K562 (cell line): ENCODE measurements at regions not wholly inside any gene's neighbourhood (a gene's known extent, or its start where the extent isn't known, plus 50 kb on each side); places are given as distances from the start of the nearest gene placed in this dataset.

Experiments
- ATAC-seq: fragments of 200-7000 bp; cut with Tn5 transposase; 3 replicates; pipeline ENCODE4 v1.9.1; 2020; ENCODE audit warnings: moderate library complexity
- BruUV-seq: library from RNA; stranded (reverse); fragments of 400-500 nt; replicated peaks from 2 replicates; lab custom pipeline; 2021; lab: Mats Ljungman, UMichigan
- CTCF ChIA-PET: fragments of 300-600 bp; formaldehyde crosslinking; extraction: SDS; loops from one replicate; lab custom pipeline; 2021; ENCODE audit warnings: low intra/inter-chr PET ratio; lab: Yijun Ruan, JAX
- POLR2A ChIA-PET: fragments of 300-600, 350-650 bp; sonication (Branson Sonifier 250); formaldehyde crosslinking; extraction: SDS; loops from one replicate; lab custom pipeline; 2021; ENCODE audit warnings: antibody characterized with exemption, inconsistent platforms; lab: Yijun Ruan, JAX
- DNase-seq, 4 experiments: peaks; one replicate each; pipeline versions ENCODE4 v3.0.0 to v3.0.0-alpha.2; 2011 to 2018; ENCODE audit warnings: low spot score in 3 of 4, mixed read lengths in 3 of 4; ENCODE audit errors: extremely low read depth in 1 of 4
- FAIRE-seq: peaks from 2 replicates; lab custom pipeline; 2011; peaks lifted over from hg19 to GRCh38; lab: Jason Lieb, UNC
- H2AFZ ChIP-seq: 2 replicates; pipeline ENCODE4 v1.6.0; 2011; ENCODE audit warnings: low read depth, low read length, control low read depth, inconsistent platforms
- H3K27ac ChIP-seq: fragments of 200-600 bp; 3 replicates; pipeline ENCODE4 v1.8.0; 2011; ENCODE audit warnings: low read depth, mild to moderate bottlenecking, control low read depth, inconsistent platforms, low read length, moderate library complexity, mixed read lengths; ENCODE audit errors: extremely low read depth
- H3K27me3 ChIP-seq, 2 experiments: fragments of 300-600 bp in 1 of 2; 2 replicates in 1 of 2; 3 replicates in 1 of 2; pipeline versions ENCODE4 v1.6.0 to v1.8.0; 2011; ENCODE audit warnings: inconsistent platforms in 2 of 2, low read length in 2 of 2, mild to moderate bottlenecking in 1 of 2, mixed read lengths in 1 of 2, moderate library complexity in 1 of 2; ENCODE audit not compliant: control insufficient read depth in 2 of 2, insufficient read depth in 2 of 2
- H3K36me3 ChIP-seq: fragments of 300-600 bp; 3 replicates; pipeline ENCODE4 v1.8.0; 2011; ENCODE audit warnings: mild to moderate bottlenecking, low read length, inconsistent platforms; ENCODE audit not compliant: control insufficient read depth, insufficient read depth
- H3K4me1 ChIP-seq, 2 experiments: fragments of 200-600 bp in 1 of 2; replicated peaks in 1 of 2; 2 replicates in 1 of 2; 3 replicates in 1 of 2; pipeline versions ENCODE4 v1.5.1 to v1.8.0; 2011; ENCODE audit warnings: inconsistent platforms in 2 of 2, low read length in 2 of 2, mild to moderate bottlenecking in 1 of 2, mixed read lengths in 1 of 2, moderate library complexity in 1 of 2; ENCODE audit not compliant: control insufficient read depth in 2 of 2, insufficient read depth in 2 of 2
- H3K4me2 ChIP-seq: 2 replicates; pipeline ENCODE4 v1.6.1; 2011; ENCODE audit warnings: low read length, control low read depth, inconsistent platforms, mixed read lengths; ENCODE audit not compliant: insufficient read depth
- H3K4me3 ChIP-seq: fragments of 200-600 bp; sonication (generic), shearing (Covaris generic); 2 replicates; pipeline ENCODE4 v1.5.1; 2016; ENCODE audit warnings: control low read depth, inconsistent platforms
- H3K79me2 ChIP-seq: fragments of 200-600 bp; 3 replicates; pipeline ENCODE4 v1.8.0; 2011; ENCODE audit warnings: low read length, inconsistent platforms; ENCODE audit not compliant: control insufficient read depth, insufficient read depth
- H3K9ac ChIP-seq, 2 experiments: 2 replicates each; pipeline versions ENCODE4 v1.6.0 to v1.6.1; 2011; ENCODE audit warnings: low read depth in 2 of 2, low read length in 2 of 2, control low read depth in 1 of 2, inconsistent platforms in 1 of 2, mild to moderate bottlenecking in 1 of 2, mixed read lengths in 1 of 2; ENCODE audit not compliant: insufficient read depth in 1 of 2
- H3K9me1 ChIP-seq: one replicate; pipeline ENCODE4 v1.6.0; 2011; ENCODE audit warnings: inconsistent platforms, mild to moderate bottlenecking, low read length, moderate library complexity; ENCODE audit not compliant: control insufficient read depth, insufficient read depth
- H3K9me3 ChIP-seq: replicated peaks from 2 replicates; pipeline ENCODE4 v1.5.1; 2011; ENCODE audit warnings: low read depth, low read length, inconsistent platforms; ENCODE audit not compliant: control insufficient read depth, insufficient read depth
- H4K20me1 ChIP-seq: replicated peaks from 2 replicates; pipeline ENCODE4 v1.6.1; 2011; ENCODE audit warnings: low read length, inconsistent platforms, mixed read lengths; ENCODE audit not compliant: control insufficient read depth, insufficient read depth
- ATF3 ChIP-seq, 2 experiments: fragments of 450-650 bp in 1 of 2; sonication (generic) in 1 of 2; formaldehyde crosslinking in 1 of 2; IDR thresholded peaks in 1 of 2; conservative IDR thresholded peaks in 1 of 2; 2 replicates each; pipeline versions ENCODE4 v1.6.1 to v1.8.1; 2016 to 2023; ENCODE audit warnings: mild to moderate bottlenecking in 2 of 2, moderate library complexity in 2 of 2, inconsistent platforms in 1 of 2, missing genetic modification reagents in 1 of 2
- E2F4 ChIP-seq: sonication (generic); formaldehyde crosslinking; IDR thresholded peaks from 2 replicates; pipeline ENCODE4 v1.8.0; 2022; ENCODE audit warnings: mild to moderate bottlenecking, low read depth, missing genetic modification reagents
- FOXJ3 ChIP-seq: sonication (generic); formaldehyde crosslinking; IDR thresholded peaks from 2 replicates; pipeline ENCODE4 v1.4.0; 2020; ENCODE audit warnings: mild to moderate bottlenecking, missing genetic modification reagents
- HDAC6 ChIP-seq: IDR thresholded peaks from 2 replicates; pipeline ENCODE4 v1.6.1; 2012; ENCODE audit warnings: low read depth, mild to moderate bottlenecking, control low read depth, inconsistent platforms, low read length, moderate library complexity
- MAX ChIP-seq: sonication (generic); formaldehyde crosslinking; IDR thresholded peaks from 2 replicates; pipeline ENCODE4 v1.9.0; 2022; ENCODE audit warnings: mild to moderate bottlenecking, missing genetic modification reagents
- MECOM ChIP-seq: fragments of 250-450 bp; sonication (Bioruptor Pico); IDR thresholded peaks from 2 replicates; pipeline ENCODE4 v1.8.0; 2022; ENCODE audit warnings: inconsistent platforms
- NCOA1 ChIP-seq: fragments of 450-650 bp; IDR thresholded peaks from 2 replicates; pipeline ENCODE4 v1.6.1; 2016; ENCODE audit warnings: low read depth
- RHOXF2B ChIP-seq: fragments of 250-450 bp; sonication (Bioruptor Pico); conservative IDR thresholded peaks from 2 replicates; pipeline ENCODE4 v1.5.1; 2021
- TEAD4 ChIP-seq, 2 experiments: sonication (generic) in 1 of 2; formaldehyde crosslinking in 1 of 2; IDR thresholded peaks; 2 replicates each; pipeline versions ENCODE4 v1.6.1 to v1.8.0; 2012 to 2022; ENCODE audit warnings: borderline replicate concordance in 1 of 2, inconsistent platforms in 1 of 2, low read length in 1 of 2, mild to moderate bottlenecking in 1 of 2, missing genetic modification reagents in 1 of 2
- ZKSCAN3 ChIP-seq: fragments of 250-450 bp; sonication (Bioruptor Pico); IDR thresholded peaks from 2 replicates; pipeline ENCODE4 v1.4.0; 2020
- WGBS: fragments of 100-300 bp; shearing (Covaris generic); methylation state at CpG from one replicate; pipeline ENCODE4 v1.1.6; 2016; ENCODE audit warnings: low coverage, mixed read lengths; ENCODE audit not compliant: insufficient coverage; ENCODE audit errors: missing lambda C conversion rate; 5-methylcytosine and 5-hydroxymethylcytosine counted together
- in situ Hi-C: fragments of 300-500 bp; cut with MboI; formaldehyde crosslinking; loops from 4 replicates; pipeline ENCODE4 v1.15.0; 2018; ENCODE audit warnings: inconsistent platforms, mixed read lengths
- intact Hi-C: fragments of 100-400 bp; cut with micrococcal nuclease; formaldehyde crosslinking; loops from 2 replicates; pipeline ENCODE4 v1.14.2; 2022

- no peak for FAIRE-seq
- TF ChIP-seq NCOA1: no peak
- peak; percentile 38; the same call in 1 of the 2 replicates for TF ChIP-seq ATF3 (IDR thresholded peaks at IDR 0.05)
- no peak for TF ChIP-seq ATF3 (CRISPR knock-in tag; conservative IDR thresholded peaks at IDR 0.05)
- TF ChIP-seq, all 486 proteins: peak for 1
- H3K27ac ChIP-seq: no peak overlapping the region
- H3K79me2 ChIP-seq: no peaks in the 10 kb centered on the region
- intact Hi-C loops: no loop called here
- no TSS peak for BruUV-seq
- in situ Hi-C loops: loop anchor here (10.0 kb wide), 1 partner anchor 449 kb away; no protein-coding TSS in a partner anchor
- POLR2A ChIA-PET: no interaction called here
- no peaks in the 10 kb centered on the region for H3K36me3 ChIP-seq
- WGBS: 0% methylated on average over 5 of the region's 5 CpGs
- ATAC-seq (no peak), DNase-seq (no peak)
- H3K9me3 ChIP-seq: no peaks in the 10 kb centered on the region
- H3K9ac ChIP-seq: no peak overlapping the region
- H3K27me3 ChIP-seq: peaks cover 14 to 49% of the 10 kb centered on the region in 2 experiments; a peak in 4 of 5 replicates
- no peak overlapping the region for H3K4me3 ChIP-seq
- no peak overlapping the region for H3K4me2 ChIP-seq
- CTCF ChIA-PET: no interaction called here
- H2AFZ ChIP-seq: no peak overlapping the region
- no peaks in the 10 kb centered on the region for H3K4me1 ChIP-seq
- H3K9me1 ChIP-seq: no peaks in the 10 kb centered on the region
- 0 out of 2 replicates have a peak, but pooled peaks cover 3% of the 10 kb centered on the region for H4K20me1 ChIP-seq
These were observed 58.4 kb downstream of the FOXI1 start for GRCh38 chr5:170164087-170164486.

- POLR2A ChIA-PET: no interaction called here
- FAIRE-seq (no peak), ATAC-seq (no peak), DNase-seq (no peak)
- Histone ChIP-seq H3K9me3 (no peaks in the 10 kb centered on the region), H3K4me3 (no peak overlapping the region), H3K27me3 (peaks cover 18 to 49% of the 10 kb centered on the region in 2 experiments; a peak in 4 of 5 replicates), H3K27ac (no peak overlapping the region), H3K4me2 (no peak overlapping the region), H3K9ac (no peak overlapping the region), H3K36me3 (no peaks in the 10 kb centered on the region), H3K79me2 (no peaks in the 10 kb centered on the region), H4K20me1 (0 out of 2 replicates have a peak, but pooled peaks cover 3% of the 10 kb centered on the region), H2AFZ (no peak overlapping the region), H3K4me1 (no peaks in the 10 kb centered on the region), H3K9me1 (no peaks in the 10 kb centered on the region)
- WGBS: 0% methylated on average over 4 of the region's 6 CpGs
- no peak for TF ChIP-seq E2F4 (CRISPR knock-in tag)
- TF ChIP-seq MECOM (CRISPR knock-in tag): no peak
- no peak for TF ChIP-seq ZKSCAN3 (CRISPR knock-in tag)
- TF ChIP-seq HDAC6: no peak
- no peak for TF ChIP-seq FOXJ3 (CRISPR knock-in tag)
- no peak for TF ChIP-seq RHOXF2B
- TF ChIP-seq TEAD4 (IDR thresholded peaks at IDR 0.05; ENCODE audit: low read length): no peak
- no peak for TF ChIP-seq TEAD4 (CRISPR knock-in tag; IDR thresholded peaks at IDR 0.05; ENCODE audit: borderline replicate concordance)
- no peak for TF ChIP-seq MAX (CRISPR knock-in tag)
- in situ Hi-C loops (loop anchor here (10.0 kb wide), 1 partner anchor 450 kb away; no protein-coding TSS in a partner anchor), intact Hi-C loops (no loop called here)
- no TSS peak for BruUV-seq
- CTCF ChIA-PET: no interaction called here
These were observed 59.2 kb downstream of the FOXI1 start for GRCh38 chr5:170164921-170165320.
